ENCODE measurements at regions not wholly inside any gene's neighbourhood (a gene's known extent, or its start where the extent isn't known, plus 50 kb on each side); places are given as distances from the start of the nearest gene placed in this dataset.

GRCh38 chr17:12328204-12328603, 307.5 kb downstream of the MAP2K4 start:
- H3K27ac ChIP-seq: no peak overlapping the region
- H3K36me3 ChIP-seq: no peaks in the 10 kb centered on the region
- H3K9me3 ChIP-seq: peaks cover 17 to 24% of the 10 kb centered on the region in 2 donors
- H3K4me1 ChIP-seq: no peaks in the 10 kb centered on the region
- 78 to 89% methylated on average over 2 of the region's 2 CpGs for WGBS, 2 donors (ENCODE audit: low coverage in 1 of 2)
- no peak for DNase-seq
- H3K27me3 ChIP-seq: no peaks in the 10 kb centered on the region
- in situ Hi-C loops (cut with MboI; ENCODE audit: low pct_ligation_motif_present in 1 of 4, low pct_unique_long_range_greater_than_20kb in 1 of 4, low sequenced_read_pairs in 3 of 4) (no loop called here), intact Hi-C loops (cut with DNase I; ENCODE audit: low total_unique reads) (no loop called here)
- TF ChIP-seq POLR2A (IDR thresholded peaks at IDR 0.05) (no peak), CTCF (IDR thresholded peaks at IDR 0.05) (no peak), POLR2AphosphoS5 (IDR thresholded peaks at IDR 0.05) (no peak), EP300 (IDR thresholded peaks at IDR 0.05; ENCODE audit: low read depth) (no peak)
- H3K4me3 ChIP-seq: no peak overlapping the region

- in situ Hi-C loops (cut with MboI; ENCODE audit: low pct_ligation_motif_present in 1 of 4, low pct_unique_long_range_greater_than_20kb in 1 of 4, low sequenced_read_pairs in 3 of 4) (no loop called here), intact Hi-C loops (cut with DNase I; ENCODE audit: low total_unique reads) (no loop called here)
- no peak for DNase-seq
- Histone ChIP-seq H3K4me1 (no peaks in the 10 kb centered on the region), H3K27ac (no peak overlapping the region), H3K36me3 (no peaks in the 10 kb centered on the region), H3K4me3 (no peak overlapping the region), H3K9me3 (peaks cover 17 to 24% of the 10 kb centered on the region in 2 donors), H3K27me3 (no peaks in the 10 kb centered on the region)
- 87 to 89% methylated on average over 1 of the region's 1 CpG for WGBS, 2 donors (ENCODE audit: low coverage in 1 of 2)
- TF ChIP-seq POLR2AphosphoS5 (IDR thresholded peaks at IDR 0.05) (no peak), CTCF (IDR thresholded peaks at IDR 0.05) (no peak), EP300 (IDR thresholded peaks at IDR 0.05; ENCODE audit: low read depth) (no peak), POLR2A (IDR thresholded peaks at IDR 0.05) (no peak)
These were observed 309.8 kb downstream of the MAP2K4 start for GRCh38 chr17:12330456-12330855.

GRCh38 chr17:12341328-12341727, 320.7 kb downstream of the MAP2K4 start:
- intact Hi-C loops (cut with DNase I; ENCODE audit: low total_unique reads) (no loop called here), in situ Hi-C loops (cut with MboI; ENCODE audit: low pct_ligation_motif_present in 1 of 4, low pct_unique_long_range_greater_than_20kb in 1 of 4, low sequenced_read_pairs in 3 of 4) (no loop called here)
- H3K4me1 ChIP-seq: no peaks in the 10 kb centered on the region
- no peak for DNase-seq
- H3K4me3 ChIP-seq: no peak overlapping the region
- no peaks in the 10 kb centered on the region for H3K36me3 ChIP-seq
- H3K27ac ChIP-seq: no peak overlapping the region
- H3K9me3 ChIP-seq: no peaks in the 10 kb centered on the region
- no peak for TF ChIP-seq POLR2A (IDR thresholded peaks at IDR 0.05)
- TF ChIP-seq POLR2AphosphoS5 (IDR thresholded peaks at IDR 0.05): no peak
- TF ChIP-seq EP300 (IDR thresholded peaks at IDR 0.05; ENCODE audit: low read depth): no peak
- TF ChIP-seq CTCF (IDR thresholded peaks at IDR 0.05): no peak
- H3K27me3 ChIP-seq: no peaks in the 10 kb centered on the region
- 80 to 92% methylated on average over 2 of the region's 2 CpGs for WGBS, 2 donors (ENCODE audit: low coverage in 1 of 2)

GRCh38 chr17:12342161-12342560, 321.5 kb downstream of the MAP2K4 start:
- DNase-seq: no peak
- WGBS, 2 donors (ENCODE audit: low coverage in 1 of 2): 63 to 69% methylated on average over 2 to 6 of the region's 6 CpGs
- intact Hi-C loops (cut with DNase I; ENCODE audit: low total_unique reads) (no loop called here), in situ Hi-C loops (cut with MboI; ENCODE audit: low pct_ligation_motif_present in 1 of 4, low pct_unique_long_range_greater_than_20kb in 1 of 4, low sequenced_read_pairs in 3 of 4) (no loop called here)
- no peak overlapping the region for H3K27ac ChIP-seq
- H3K36me3 ChIP-seq: no peaks in the 10 kb centered on the region
- TF ChIP-seq CTCF (IDR thresholded peaks at IDR 0.05): no peak
- TF ChIP-seq POLR2A (IDR thresholded peaks at IDR 0.05): no peak
- TF ChIP-seq POLR2AphosphoS5 (IDR thresholded peaks at IDR 0.05): no peak
- TF ChIP-seq EP300 (IDR thresholded peaks at IDR 0.05; ENCODE audit: low read depth): no peak
- H3K27me3 ChIP-seq: no peaks in the 10 kb centered on the region
- no peaks in the 10 kb centered on the region for H3K9me3 ChIP-seq
- H3K4me3 ChIP-seq: no peak overlapping the region
- H3K4me1 ChIP-seq: no peaks in the 10 kb centered on the region
